SKM-1 (cell line): ENCODE measurements at regions not wholly inside any gene's neighbourhood (a gene's known extent, or its start where the extent isn't known, plus 50 kb on each side); places are given as distances from the start of the nearest gene placed in this dataset.

Experiments
- DNase-seq: peaks from one replicate; lab custom pipeline; 2025; ENCODE audit not compliant: unreplicated experiment; lab: John Stamatoyannopoulos, UW

GRCh38 chr1:221897321-221897721, 155.4 kb upstream of the DUSP10 start:
- DNase-seq: no peak

- no peak for DNase-seq
These were observed 150.5 kb upstream of the DUSP10 start for GRCh38 chr1:221892301-221892830.

GRCh38 chr1:221891708-221892107, 149.8 kb upstream of the DUSP10 start:
- no peak for DNase-seq

- no peak for DNase-seq
These were observed 146.9 kb upstream of the DUSP10 start for GRCh38 chr1:221888801-221889200.

GRCh38 chr1:221888218-221888617, 146.3 kb upstream of the DUSP10 start:
- DNase-seq: no peak

GRCh38 chr1:221887758-221888157, 145.9 kb upstream of the DUSP10 start:
- no peak for DNase-seq

- DNase-seq: no peak
These were observed 145.5 kb upstream of the DUSP10 start for GRCh38 chr1:221887415-221887746.

GRCh38 chr1:221886743-221887414, 145.0 kb upstream of the DUSP10 start:
- DNase-seq: no peak

GRCh38 chr1:221886311-221886710, 144.4 kb upstream of the DUSP10 start:
- no peak for DNase-seq

GRCh38 chr1:221884821-221885220, 142.9 kb upstream of the DUSP10 start:
- no peak for DNase-seq

- no peak for DNase-seq
These were observed 140.1 kb upstream of the DUSP10 start for GRCh38 chr1:221881805-221882581.

GRCh38 chr1:221880182-221880581, 138.3 kb upstream of the DUSP10 start:
- no peak for DNase-seq

- no peak for DNase-seq
These were observed 136.2 kb upstream of the DUSP10 start for GRCh38 chr1:221878134-221878533.

GRCh38 chr1:221877311-221877710, 135.4 kb upstream of the DUSP10 start:
- DNase-seq: no peak

- no peak for DNase-seq
These were observed 133.1 kb upstream of the DUSP10 start for GRCh38 chr1:221875004-221875330.

- DNase-seq: no peak
These were observed 132.6 kb upstream of the DUSP10 start for GRCh38 chr1:221874285-221875003.

GRCh38 chr1:221873673-221874072, 131.8 kb upstream of the DUSP10 start:
- DNase-seq: peak; percentile 59

GRCh38 chr1:221871056-221871455, 129.2 kb upstream of the DUSP10 start:
- no peak for DNase-seq

GRCh38 chr1:221869779-221870178, 127.9 kb upstream of the DUSP10 start:
- no peak for DNase-seq

- no peak for DNase-seq
These were observed 126.9 kb upstream of the DUSP10 start for GRCh38 chr1:221868593-221869303.

- DNase-seq: no peak
These were observed 125.1 kb upstream of the DUSP10 start for GRCh38 chr1:221867003-221867402.
